ENCODE measurements at regions not wholly inside any gene's neighbourhood (a gene's known extent, or its start where the extent isn't known, plus 50 kb on each side); places are given as distances from the start of the nearest gene placed in this dataset.
"Not testable (repeated sequence)": the region's sequence is repeated elsewhere in the genome, so short reads cannot be mapped to it uniquely, and the experiment has no call there.

DNA sequence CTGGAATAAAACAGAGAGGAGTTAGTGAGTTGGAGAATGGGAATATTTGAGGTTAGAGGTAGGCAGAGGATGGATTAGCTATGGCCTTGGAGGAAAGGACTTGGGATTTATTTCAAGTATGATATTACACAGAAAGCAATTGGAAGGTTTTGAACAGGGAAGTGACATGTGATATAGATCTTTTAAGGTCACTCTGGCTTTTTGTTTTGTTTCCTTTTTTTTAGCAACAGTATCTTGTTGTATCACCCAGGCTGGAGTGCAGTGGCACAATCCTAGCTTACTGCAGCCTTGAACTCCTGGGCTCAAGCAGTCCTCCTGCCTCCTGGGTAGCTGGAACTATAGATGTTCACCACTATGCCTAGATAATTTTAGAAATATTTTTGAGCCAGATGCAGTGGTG lies 190.3 kb downstream of the UTRN start:
- DNase-seq (ENCODE audit: low read depth, low spot score): no peak

DNA sequence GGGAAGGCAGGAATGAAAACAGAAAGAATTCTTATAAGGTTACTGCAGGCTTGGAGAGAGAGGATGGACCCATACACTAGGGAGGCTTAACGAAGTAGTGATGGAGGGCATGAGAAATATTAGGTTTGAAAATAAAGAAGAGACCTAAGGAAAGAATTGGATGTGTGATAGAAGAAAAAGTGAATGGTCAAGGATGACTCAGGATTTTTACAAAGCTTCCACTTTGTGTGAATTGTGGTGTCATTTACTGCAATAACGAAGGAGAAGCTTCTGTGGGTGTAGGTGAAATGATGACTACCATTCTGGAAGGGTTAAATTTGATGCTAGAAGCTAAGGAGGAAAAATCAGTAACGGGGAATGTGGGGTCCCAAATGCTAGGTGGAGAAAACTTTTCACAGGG lies 191.2 kb downstream of the UTRN start:
- DNase-seq (ENCODE audit: low read depth, low spot score): no peak

DNA sequence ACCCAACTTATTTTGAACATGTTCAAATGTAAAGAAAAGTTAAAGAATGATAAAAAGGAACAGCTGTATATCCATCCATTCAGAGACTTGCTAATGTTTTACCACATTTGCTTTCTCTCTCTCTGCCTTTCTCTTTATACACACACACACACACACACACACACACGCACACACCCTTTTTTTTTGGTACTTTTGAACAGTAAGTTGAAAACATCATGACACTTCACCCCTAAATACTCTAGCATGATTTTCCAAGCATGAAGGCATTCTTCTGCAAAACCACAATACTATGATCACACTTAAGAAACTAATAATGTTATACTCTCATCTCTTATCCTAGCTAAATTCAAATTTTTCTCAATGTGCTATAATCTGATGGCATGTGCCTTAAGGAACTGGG lies 192.3 kb downstream of the UTRN start:
- DNase-seq (ENCODE audit: low read depth, low spot score): no peak

DNA sequence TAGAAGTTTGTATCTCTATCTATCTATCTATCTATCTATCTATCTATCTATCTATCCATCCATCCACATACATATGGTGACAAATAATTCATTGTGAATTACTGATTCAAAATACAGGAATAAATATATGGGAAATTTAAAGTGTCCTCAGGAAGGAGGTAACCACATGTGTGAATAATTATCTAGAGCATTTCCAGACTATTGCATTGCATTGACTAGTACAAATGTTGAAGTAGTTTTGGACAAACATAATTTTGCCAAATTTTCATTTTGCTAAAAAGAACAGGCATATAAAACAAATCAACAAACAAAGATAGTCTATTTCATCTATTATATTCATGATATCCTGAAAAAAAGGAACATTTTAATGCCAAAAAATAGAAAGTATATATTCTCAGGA lies 192.7 kb downstream of the UTRN start:
- no peak for DNase-seq (ENCODE audit: low read depth, low spot score)

DNA sequence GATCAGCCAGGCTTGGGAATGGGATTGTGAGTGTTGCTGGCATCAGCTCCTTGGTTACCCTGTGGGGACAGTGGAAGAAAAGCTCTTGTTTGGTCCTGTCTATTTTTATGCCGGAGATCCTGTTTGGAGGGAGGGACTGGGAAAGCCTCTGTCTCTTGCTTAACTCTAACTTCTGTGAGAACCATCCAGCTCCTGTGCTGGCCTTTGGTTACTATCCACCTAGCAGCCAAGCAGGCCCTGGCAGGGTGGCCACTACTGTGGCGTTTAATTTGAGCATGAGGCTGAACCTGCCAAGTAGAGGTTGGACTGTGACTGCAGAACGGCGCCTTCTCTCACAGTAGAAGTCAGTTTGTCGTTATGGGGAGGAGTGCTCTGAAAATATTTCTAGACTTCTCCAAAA lies 193.3 kb downstream of the UTRN start:
- DNase-seq (ENCODE audit: low read depth, low spot score): no peak

DNA sequence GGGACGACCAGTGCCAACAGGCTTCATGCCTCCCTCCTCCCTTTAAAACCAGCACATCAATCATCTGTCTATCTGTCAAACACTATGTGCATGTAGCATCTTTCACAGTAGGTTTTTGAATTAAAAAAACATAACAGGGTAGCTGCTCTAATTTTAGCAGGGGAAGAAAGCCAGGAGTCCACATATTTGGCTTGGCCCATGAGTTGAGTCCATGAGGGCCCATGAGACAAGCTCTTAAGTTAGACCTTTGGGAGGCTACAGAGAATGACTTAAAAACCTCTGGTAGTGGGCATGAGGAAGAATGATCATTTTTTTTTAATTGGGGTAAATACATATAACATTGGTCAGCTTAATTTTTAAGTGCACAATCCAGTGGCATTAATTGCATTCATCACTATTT lies 194.9 kb downstream of the UTRN start:
- no peak for DNase-seq (ENCODE audit: low read depth, low spot score)

DNA sequence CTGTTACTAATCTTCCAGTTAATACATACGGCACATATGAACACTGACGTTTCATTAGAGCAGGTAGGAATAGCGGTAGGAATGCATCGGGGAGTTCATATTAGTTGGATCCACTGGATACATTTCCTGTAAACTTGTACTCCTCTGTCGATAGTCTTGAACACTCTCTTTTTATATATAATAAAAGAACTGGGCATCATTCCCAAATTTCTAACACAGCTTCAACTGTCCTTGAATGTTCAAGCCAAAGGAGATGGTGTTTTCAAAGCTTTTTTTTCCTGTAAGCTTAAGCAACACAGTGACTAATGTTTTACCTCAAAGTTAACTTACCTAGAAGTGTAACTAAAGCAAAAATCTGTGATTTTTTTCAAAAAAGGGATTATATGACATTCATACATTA lies 195.3 kb downstream of the UTRN start:
- no peak for DNase-seq (ENCODE audit: low read depth, low spot score)

DNA sequence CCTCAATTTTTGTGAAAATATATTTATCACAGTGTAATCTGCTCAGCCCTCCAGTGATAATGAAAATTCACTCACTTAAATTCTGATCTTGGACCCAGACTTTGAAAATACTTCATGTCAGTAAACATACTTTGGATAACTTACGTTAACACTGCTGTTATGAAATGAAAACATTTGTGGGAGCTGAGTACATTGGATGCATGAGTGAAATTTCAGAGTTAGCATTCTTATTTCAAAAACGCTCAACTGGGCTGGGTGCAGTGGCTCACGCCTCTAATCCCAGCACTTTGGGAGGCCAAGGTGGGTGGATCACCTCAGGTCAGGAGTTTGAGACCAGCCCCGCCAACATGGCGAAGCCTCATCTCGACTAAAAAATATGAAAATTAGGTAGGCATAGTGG lies 196.4 kb downstream of the UTRN start:
- DNase-seq (ENCODE audit: low read depth, low spot score): no peak

DNA sequence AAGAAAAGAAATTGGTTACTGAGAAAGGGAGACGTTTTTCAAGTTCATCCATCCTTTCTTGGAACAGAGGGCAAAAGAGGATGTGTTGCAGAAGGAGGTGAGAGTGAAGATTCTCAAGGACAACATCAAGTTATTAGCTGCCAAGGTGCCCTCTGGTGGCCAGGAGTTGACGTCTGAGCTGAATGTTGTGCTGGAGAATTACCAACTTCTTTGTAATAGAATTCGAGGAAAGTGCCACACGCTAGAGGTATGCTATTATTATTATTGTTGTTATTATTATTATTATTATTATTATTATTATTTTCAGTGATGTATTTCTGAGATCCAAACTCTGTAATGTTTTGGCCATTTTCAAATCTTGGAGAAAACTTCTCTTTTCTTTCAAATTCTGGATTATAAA lies 197.0 kb downstream of the UTRN start:
- DNase-seq (ENCODE audit: low read depth, low spot score): peak; percentile 83

DNA sequence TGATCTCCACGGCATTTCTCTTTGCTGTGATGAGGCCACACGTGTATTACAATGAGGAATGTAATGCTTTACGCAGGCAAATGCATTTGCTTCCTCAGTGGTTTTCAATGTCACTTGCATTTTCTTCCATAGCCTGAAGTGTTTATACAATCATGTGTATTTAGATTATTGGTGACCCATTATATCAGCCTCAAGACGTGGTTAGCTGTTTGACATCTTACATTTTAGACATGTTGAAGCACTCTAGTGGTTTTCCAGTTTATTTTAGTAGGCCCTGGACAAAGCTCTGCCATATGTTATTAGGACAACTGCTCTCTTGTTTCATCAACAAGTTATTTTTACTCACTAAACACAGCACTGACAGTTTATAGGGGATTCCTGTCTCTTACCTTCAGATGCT lies 200.4 kb downstream of the UTRN start:
- DNase-seq (ENCODE audit: low read depth, low spot score): no peak

DNA sequence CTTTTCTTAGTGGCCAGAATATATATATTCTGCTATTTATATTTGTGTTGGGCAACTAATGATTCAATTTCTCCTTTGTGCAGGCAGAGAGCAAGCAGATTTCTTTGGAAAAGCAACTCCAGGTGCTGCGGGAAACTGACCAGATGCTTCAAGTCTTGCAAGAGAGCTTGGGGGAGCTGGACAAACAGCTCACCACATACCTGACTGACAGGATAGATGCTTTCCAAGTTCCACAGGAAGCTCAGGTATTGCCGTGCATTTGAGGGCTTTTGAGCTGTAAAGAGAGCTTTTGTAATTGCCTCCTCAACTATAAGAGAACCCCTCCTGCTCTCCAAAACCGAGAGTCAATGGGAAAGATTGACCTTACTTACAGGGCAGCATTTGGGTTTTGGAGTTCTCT lies 203.5 kb downstream of the UTRN start:
- no peak for DNase-seq (ENCODE audit: low read depth, low spot score)

DNA sequence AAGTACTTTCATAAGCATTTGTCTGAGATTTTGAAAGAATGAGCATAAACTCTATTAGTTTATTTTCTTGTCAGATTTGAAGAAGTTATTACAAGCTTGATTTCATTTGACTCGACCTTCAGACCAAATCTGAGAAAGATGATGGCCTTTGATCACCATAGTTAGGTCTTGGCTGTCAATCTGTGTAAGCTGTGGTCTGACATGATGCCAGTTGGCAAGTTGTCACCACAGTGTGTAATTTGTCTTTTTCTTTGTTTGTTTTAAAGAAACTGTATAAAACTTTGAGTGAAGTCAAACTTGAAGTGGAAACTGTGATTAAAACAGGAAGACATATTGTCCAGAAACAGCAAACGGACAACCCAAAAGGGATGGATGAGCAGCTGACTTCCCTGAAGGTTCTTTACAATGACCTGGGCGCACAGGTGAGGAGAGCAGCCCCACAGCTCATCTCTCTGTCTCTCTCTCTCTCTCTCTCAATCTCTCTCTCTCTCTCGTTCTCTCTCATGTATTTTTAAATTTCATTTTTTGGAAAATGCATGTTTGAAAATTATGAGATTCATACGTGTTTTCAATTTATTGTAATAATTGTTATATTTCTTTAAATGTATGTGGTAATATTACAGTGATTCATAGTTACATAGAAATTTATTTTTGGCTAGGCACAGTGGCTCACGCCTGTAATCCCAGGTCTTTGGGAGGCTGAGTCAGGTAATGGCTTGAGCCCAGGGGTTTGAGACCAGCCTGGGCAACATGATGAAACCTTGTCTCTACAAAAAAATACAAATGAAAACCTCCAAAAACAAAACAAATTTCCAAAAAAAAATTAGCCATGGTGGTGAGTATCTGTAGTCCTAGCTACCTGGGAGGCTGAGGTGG lies 208.1 kb downstream of the UTRN start:
- peak; percentile 73 for DNase-seq (ENCODE audit: low read depth, low spot score)

DNA sequence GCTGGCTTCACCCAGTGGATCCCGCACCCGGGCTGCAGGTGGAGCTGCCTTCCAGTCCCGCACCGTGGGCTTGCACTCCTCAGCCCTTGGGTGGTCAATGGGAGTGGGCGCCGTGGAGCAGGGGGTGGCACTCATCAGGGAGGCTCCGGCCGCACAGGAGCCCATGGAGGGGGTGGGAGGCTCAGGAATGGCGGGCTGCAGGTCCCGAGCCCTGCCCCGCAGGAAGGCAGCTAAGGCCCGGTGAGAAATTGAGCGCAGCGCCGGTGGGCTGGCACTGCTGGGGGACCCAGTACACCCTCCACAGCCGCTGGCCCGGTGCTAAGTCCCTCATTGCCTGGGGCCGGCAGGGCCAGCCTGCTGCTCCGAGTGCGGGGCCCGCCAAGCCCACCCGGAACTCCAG lies 209.9 kb downstream of the UTRN start:
- DNase-seq (ENCODE audit: low read depth, low spot score): not testable (repeated sequence)

DNA sequence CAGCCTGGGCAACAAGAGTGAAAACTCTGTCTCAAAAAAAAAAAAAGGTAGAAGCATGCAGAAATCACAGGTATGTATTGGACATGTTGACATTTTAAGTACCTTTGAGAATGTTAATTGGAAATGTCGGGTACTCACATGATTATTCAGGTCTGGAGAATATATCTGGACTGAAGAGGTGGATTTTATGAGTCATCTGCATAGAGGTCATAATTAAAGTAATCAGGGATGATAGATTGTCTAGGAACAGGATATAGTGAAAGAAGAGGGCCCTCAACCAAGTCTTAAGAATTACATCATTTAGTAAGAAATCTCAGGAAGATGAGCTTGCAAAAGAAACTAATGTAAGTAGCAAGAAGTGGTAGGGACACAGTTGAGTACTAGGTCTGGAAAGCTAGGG lies 212.5 kb downstream of the UTRN start:
- DNase-seq (ENCODE audit: low read depth, low spot score): no peak

DNA sequence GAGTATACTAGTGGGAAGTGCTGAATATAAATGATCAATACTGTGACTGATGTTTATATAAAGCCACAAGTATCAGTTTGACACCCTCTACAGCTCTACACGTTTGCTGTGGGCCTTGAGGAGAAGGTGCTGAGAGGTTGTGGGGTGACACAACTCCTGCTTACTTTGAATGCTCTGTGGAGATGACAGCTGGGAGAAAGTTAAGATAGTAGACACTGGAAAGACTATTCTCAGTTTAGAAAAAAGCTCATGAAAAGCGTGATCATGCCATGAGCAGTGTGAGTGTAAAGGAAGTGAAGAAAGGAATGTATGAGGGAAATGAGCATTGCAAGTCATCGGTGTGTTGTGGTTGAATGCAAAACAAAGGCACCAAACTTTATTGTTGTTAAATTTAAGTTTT lies 215.8 kb downstream of the UTRN start:
- DNase-seq (ENCODE audit: low read depth, low spot score): peak; percentile 2

DNA sequence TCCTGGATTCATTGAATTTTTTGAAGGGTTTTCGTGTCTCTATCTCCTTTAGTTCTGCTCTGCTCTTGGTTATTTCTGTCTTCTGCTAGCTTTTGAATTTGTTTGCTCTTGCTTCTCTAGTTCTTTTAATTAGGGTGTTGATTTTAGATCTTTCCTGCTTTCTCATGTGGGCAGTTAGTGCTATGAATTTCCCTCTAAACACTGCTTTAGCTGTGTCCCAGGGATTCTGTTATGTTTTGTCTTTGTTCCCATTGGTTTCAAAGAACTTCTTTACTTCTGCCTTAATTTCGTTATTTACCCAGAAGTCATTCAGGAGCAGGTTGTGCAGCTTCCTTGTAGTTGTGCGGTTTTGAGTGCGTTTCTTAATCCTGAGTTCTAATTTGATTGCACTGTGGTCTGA lies 220.1 kb downstream of the UTRN start:
- not testable (repeated sequence) for DNase-seq (ENCODE audit: low read depth, low spot score)

DNA sequence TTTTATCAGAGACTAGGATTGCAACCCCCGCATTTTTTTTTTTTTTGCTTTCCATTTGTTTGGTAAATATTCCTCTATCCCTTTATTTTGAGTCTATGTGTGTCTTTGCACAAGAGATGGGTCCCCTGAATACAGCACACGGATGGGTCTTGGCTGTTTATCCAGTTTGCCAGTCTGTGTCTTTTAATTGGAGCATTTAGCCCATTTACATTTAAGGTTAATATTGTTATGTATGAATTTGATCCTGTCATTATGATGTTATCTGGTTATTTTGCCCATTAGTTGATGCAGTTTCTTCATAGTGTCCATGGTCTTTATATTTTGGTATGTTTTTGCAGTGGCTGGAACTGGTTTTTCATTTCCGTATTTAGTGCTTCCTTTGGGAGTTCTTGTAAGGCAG lies 220.9 kb downstream of the UTRN start:
- not testable (repeated sequence) for DNase-seq (ENCODE audit: low read depth, low spot score)

DNA sequence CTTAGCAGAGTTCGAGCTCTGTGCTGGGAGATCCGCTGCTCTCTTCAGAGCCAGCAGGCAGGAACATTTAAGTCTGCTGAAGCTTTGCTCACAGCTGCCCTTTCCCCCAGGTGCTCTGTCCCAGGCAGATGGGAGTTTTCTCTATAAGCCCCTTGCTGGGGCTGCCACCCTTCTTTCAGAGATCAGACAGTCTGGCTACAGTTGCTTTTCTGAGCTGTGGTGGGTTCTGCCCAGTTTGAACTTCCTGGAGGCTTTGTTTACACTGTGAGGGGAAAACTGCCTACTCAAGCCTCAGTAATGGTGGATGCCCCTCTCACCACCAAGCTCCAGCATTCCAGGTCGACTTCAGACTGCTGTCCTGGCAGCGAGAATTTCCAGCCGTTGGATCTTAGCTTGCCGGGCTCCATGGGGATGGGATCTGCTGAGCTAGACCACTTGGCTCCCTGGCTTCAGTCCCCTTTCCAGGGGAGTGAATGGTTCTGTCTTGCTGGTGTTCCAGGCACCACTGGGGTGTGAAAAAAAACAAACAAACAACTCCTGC lies 222.7 kb downstream of the UTRN start:
- DNase-seq (ENCODE audit: low read depth, low spot score): not testable (repeated sequence)

DNA sequence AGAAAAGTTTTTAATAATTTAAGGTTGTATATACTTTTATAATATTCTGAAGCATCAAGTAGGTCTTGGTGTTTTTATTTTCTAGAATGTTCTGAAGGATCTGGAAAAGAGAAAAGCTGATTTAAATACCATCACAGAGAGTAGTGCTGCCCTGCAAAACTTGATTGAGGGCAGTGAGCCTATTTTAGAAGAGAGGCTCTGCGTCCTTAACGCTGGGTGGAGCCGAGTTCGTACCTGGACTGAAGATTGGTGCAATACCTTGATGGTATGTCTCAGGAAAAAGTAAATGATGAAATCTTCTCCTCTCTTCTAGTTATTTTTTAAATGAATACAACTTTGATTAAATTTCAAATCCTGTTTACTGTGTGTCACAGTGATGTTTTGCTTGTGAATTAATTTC lies 225.7 kb downstream of the UTRN start:
- no peak for DNase-seq (ENCODE audit: low read depth, low spot score)

DNA sequence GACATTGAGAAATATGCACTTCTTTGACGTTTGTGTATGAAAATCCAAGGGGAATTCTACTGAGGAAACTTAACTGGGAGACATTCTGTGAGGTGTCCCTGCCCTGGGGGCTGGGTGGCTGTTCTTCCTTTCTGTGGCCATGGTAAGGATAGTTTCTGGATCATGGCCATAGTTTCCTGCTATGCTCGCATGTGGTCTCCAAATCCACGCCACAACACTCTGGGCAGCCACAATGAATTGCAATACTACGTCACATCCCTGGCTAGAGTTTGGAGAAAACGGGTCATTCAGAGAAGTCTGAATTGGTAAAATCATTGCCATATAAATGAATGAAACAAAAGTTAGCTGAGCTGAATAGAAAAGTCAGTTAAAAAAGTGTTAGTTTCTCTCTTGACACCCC lies 230.6 kb downstream of the UTRN start:
- peak; percentile 14 for DNase-seq (ENCODE audit: low read depth, low spot score)

DNA sequence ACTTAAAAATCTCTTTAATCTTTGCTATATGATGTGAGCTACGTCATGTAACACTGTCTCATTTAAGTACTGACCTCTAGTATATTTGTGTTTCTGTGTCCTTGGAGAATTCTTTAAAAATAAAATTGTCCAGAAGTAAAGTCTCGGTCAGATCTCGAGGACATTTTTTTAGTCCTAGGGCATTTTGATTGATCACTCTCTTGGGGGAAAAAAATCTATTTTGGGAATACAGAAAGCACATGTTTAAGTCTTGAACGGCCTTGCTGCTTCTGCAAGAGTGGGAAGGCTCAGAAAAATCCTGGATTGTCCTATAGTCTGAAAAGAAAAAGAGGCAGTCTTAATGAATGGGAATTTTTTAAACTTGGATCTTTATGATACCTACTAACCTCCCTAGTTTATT lies 234.3 kb downstream of the UTRN start:
- no peak for DNase-seq (ENCODE audit: low read depth, low spot score)

DNA sequence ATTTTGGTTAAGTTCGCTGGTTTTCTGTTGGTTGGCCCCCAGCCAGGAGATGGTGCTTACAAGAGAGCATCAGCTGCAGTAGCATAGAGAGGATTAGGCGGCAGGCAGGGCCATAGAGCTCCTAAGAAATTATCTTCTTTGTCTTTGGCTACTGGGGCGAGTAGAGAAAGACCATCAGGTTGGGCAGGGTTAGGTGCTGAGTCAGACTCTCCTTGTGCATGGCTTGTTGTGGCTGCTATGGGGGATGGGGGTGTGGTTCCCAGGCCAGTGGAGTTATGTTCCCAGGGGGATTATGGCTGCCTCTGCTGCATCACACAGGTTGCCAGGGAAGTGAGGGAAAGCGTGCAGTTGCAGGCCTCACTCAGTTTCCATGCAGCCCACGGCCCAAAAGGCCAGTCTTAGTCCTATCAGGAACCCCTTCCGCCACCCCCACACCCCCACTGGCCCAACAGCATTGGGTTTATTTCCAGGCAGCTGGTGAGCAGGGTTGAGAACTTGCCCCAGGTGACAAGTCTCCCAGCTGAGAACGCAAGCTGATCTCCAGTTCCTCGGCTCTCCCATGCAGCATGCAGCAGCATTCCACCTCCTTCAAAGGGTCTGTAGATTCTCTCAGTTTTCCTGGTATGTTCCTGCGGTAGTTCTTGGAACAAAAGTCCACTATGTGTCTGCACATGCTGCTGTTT lies 243.7 kb downstream of the UTRN start:
- peak; percentile 91 for DNase-seq (ENCODE audit: low read depth, low spot score)

DNA sequence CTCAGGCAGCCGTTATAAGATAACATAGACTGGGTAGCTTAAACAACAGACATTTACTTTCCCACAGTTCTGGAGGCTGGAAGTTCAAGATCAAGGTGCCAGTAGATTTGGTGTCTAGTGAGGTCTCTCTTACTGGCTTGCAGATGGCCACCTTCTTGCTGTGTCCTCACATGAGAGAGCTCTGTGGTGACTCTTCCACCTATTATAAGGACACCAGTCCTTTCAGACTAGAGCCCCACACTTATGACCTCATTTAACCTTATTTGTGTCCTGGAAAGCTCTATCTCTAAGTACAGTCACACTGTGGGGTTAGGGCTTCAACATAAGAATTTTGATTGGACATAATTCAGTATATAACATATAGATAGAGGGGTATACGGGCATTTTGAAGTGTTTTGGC lies 245.0 kb downstream of the UTRN start:
- DNase-seq (ENCODE audit: low read depth, low spot score): no peak

Data from astrocyte of the hippocampus (primary cell).